GM18868 (cell line): ENCODE measurements at regions not wholly inside any gene's neighbourhood (a gene's known extent, or its start where the extent isn't known, plus 50 kb on each side); places are given as distances from the start of the nearest gene placed in this dataset.

Source experiments
- ATAC-seq: cut with Tn5 transposase; IDR thresholded peaks from one replicate; pipeline ENCODE4 v1.9.1; 2021; ENCODE audit warnings: mild to moderate bottlenecking, moderate library complexity; ENCODE audit not compliant: unreplicated experiment

- ATAC-seq, result no peak
Observed at GRCh38 chr3:25130724-25131520, 297.1 kb upstream of the RARB start.

- no peak for ATAC-seq
Observed at GRCh38 chr3:25133588-25133987, 294.5 kb upstream of the RARB start.

DNA sequence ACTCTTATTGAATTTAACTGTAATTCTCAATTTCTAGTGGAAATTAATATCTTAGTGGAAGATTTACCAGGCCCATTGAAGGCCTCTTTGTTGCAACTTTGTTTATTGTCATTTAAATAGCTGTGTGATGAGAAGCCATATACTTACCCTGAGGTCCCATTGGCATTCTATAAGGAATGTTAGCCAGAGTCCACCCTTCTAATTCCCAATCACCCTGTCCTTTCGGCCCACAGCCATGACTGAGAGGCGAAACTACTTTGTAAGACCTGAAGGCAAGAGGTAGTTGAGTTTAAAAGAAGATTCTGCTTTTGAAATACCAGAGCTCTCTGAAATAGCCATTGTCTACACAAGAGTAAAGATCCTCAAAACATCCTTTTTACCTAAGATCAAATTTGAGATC is 290.5 kb upstream of the RARB start:
- no peak for ATAC-seq

- ATAC-seq, result no peak
Observed at GRCh38 chr3:25139267-25139666, 288.8 kb upstream of the RARB start.

DNA sequence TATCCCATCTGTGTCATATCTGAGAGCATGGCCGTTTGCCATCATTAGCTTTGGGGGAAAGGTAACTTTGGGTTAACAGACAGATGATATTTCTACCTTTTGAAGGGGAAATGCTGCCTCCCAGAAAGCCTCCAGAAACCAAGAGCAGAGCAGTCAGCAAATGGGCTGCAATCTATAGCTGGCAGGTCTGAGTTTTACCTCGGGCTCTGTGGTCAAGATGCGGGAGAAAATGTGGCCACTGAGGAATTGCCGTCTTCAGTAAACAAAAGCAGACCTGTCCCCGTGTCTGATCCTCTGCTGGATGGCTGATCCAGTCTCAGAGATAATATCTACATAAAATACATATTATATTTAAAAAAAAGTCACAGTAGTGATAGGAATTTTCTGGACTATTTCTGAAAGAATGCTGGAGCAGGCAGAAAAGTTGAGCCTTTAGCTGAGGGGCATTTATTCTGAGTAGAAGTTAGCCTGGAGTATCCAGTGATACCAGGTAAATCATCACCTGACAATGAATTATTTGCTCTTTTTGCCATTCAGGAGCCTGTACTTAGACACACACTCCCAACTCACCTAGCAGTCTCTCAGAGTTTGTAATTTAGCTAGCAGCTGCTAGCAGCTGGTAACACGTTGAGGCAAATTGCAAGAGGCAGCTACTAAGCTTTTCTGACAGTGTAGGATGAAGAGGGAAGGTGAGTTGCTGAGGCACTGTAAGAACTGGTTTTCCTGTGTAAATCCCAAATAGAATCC is 285.3 kb upstream of the RARB start:
- no peak for ATAC-seq

DNA sequence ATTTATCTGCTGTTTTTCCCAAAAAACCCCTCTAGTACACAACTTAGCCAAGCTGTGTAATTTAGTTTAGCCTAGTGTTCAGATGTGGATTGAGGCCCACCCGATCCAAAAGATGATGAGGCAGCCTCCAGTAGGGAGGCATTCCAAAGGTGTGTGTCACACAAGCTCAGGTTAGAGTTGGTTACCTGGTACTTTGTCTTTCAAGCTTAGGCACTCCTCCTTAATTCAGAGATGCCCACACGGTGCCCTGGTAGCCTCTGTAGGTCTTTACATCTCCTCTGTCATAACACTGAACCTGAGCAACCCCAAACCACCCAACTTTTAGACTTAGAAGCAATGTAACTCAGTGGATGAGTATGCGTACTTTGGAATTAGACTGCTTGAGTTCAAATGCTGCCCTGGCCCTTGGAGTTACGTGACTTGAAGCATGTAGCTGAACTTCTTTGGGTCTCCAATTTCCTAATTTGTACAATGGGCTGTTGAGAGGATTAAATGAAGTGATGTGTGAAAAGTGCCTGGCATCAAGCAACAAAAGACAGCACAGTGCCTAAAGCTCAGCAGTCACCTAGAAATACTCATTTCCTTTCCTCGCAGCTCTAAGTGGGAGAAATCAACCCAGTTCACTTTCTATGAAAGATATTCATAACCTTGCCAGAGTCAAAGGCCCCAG is 284.6 kb upstream of the RARB start:
- ATAC-seq, result no peak

- no peak for ATAC-seq
Observed at GRCh38 chr3:25144430-25144829, 283.6 kb upstream of the RARB start.

DNA sequence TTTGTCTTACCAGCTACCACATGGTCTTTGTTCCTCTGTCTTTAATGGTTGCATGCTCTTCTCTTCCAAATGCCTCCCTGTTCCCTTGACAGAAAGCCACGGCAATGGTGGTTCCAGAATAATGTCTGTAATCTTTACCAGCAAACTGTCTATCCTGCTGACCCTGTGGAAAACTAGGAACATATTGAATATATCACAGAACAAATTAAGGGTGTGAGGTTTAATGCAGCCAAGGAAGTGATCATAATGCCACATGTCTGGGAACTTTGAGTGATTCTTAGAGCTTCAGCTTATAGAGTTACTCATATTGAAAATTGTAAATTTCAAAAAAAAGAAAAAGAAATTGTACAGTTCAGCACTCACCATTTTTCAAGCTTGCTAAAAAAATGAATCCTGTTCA is 282.9 kb upstream of the RARB start:
- no peak for ATAC-seq

- ATAC-seq, result no peak
Observed at GRCh38 chr3:25150199-25150598, 277.9 kb upstream of the RARB start.

DNA sequence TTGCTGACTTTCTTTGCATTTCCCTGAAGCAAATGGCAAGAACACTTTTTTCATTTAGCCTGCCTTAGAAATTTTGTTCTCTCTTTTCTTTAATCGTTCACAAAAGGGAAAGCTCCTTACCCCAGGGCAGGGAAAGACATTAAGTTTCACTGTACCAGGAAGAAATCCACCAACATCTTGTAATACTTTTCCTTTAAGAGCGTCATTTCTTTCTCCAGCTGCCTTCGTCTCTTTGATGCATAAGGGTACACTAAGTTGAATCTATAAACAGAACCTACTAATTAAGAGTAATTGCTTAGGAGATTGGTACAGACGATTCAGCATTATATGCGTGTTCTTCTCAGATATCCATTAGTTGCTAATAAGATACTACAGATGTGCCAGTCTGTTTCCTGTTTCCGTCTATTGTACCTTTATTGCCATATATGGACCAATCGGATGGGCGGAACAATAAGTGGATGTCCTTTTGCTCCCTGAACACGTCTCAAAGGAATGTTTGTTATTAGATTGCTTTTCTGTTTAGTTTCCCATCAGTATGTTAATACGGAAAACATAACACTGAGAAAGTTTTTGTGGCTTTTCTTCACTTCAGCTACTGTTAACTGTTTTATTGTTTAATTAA is 276.7 kb upstream of the RARB start:
- ATAC-seq, result no peak

GRCh38 chr3:25151903-25152295 is 276.2 kb upstream of the RARB start:
- ATAC-seq, result no peak

GRCh38 chr3:25153136-25153535 is 274.9 kb upstream of the RARB start:
- no peak for ATAC-seq

GRCh38 chr3:25153561-25153960 is 274.5 kb upstream of the RARB start:
- ATAC-seq, result no peak

DNA sequence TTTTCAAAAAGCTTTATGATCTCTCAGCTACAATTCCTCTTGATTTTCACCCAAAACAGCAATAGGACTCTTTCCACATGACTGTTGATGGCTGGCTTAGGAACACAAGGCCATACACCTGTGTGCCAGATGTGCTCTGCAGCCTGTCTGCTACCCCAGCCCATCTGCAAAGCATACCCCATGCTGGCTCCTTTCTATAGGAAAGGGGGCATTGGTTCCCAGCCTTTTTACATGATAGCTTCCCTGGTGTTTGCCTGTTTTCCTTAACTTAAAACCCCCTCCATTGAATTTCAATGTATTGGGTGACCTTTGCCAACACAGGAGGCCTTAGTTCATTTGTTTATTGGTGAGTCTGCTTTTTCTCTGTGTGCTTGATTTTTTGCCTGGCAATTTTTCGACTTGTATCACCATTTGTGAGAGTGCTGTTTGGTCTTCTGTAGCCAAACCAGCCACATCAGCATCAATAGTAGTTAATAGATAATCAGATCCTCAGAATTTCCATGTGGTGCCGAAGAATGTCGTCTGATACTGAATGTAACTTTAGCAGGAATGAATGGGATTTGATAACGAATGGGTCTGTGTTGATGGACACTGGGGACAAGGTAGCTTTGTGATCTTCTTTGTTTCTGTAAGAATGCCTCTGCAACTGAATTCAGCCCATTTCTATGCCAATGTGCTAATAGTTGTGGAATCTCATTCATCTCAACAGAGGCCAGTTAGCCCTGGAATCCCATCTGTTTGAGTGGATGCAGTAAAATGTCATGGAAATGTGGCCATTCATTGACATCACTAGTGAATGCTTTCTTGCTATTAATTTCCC is 272.2 kb upstream of the RARB start:
- no peak for ATAC-seq

DNA sequence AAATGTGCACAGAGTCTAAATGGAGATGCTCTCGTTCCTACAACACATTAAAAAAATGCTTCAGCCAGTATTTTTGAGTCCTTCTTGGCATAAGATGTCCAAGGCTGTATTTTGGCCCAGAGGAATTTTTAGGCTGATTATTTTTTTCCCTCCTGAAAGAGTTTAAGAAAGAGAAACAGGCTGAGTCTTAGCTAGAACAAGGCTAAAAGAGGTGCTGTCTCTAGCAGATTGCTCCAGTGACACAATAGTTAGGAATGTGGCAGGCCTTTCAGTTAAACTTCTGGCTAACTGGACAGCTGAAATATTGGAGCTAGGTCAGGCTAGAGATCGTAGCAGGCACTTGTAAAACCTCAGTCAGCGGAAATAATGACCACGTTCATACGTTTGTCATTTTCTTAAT is 271.4 kb upstream of the RARB start:
- no peak for ATAC-seq

DNA sequence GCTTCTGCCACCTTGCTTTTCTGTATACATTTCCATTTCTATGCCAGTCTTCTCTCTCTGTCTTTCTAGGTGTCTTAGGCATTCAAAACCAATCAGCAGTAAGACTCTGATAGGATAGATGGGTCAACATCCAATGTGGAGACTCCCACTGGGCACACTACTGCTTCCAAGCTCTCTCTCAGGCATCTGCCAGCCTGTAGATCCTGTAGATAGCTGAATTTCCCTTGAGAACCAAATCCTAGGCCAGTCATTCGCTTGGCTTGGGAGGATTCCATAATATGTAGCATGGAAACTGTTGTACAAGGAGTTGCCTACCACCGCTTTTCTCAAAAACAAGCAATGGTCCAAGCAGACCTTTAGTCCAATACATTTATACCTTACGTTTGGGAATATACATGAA is 262.8 kb upstream of the RARB start:
- ATAC-seq, result no peak

DNA sequence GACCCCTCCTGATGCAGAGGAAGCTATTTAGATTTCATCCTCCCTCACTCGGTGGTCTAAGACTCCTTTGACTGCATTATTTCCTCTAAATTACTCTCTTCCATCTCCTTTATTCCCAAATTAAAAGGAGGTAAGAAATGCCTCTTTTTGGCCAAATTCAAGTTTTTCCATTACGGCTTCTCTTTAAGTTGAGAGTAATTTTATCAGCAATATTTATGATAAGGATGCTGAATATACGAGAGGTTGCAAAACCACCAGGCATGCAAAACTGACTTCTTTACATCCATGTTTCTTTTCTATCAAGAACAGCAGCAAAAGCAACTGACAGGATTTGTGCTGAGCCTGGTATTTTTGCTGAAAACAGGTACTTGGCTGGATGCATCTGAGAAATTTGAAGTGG is 262.0 kb upstream of the RARB start:
- no peak for ATAC-seq

- no peak for ATAC-seq
Observed at GRCh38 chr3:25169151-25169550, 258.9 kb upstream of the RARB start.

- ATAC-seq, result no peak
Observed at GRCh38 chr3:25170021-25170420, 258.0 kb upstream of the RARB start.

GRCh38 chr3:25171118-25171807 is 256.8 kb upstream of the RARB start:
- no peak for ATAC-seq
